Karpas-422 (cell line): ENCODE measurements at regions not wholly inside any gene's neighbourhood (a gene's known extent, or its start where the extent isn't known, plus 50 kb on each side); places are given as distances from the start of the nearest gene placed in this dataset.

ENCODE experiments used
- DNase-seq: peaks from one replicate; pipeline ENCODE4 v3.0.0-alpha.2; 2015
- H2AFZ ChIP-seq: fragments of 200-600 bp; sonication (generic); 2 replicates; pipeline ENCODE4 v1.6.1; 2014; ENCODE audit warnings: antibody characterized with exemption, low read length, mixed read lengths
- H3K27ac ChIP-seq: fragments of 200-600 bp; sonication (generic); 2 replicates; pipeline ENCODE4 v1.5.1; 2014; ENCODE audit warnings: mild to moderate bottlenecking, low read length, moderate library complexity
- H3K27me3 ChIP-seq: fragments of 200-600 bp; sonication (generic); 2 replicates; pipeline ENCODE4 v1.6.1; 2014; ENCODE audit warnings: low read length, mixed read lengths
- H3K36me3 ChIP-seq: fragments of 200-600 bp; sonication (generic); 2 replicates; pipeline ENCODE4 v1.6.1; 2014; ENCODE audit warnings: low read length, mixed read lengths; ENCODE audit not compliant: insufficient read depth
- H3K4me1 ChIP-seq: fragments of 200-600 bp; sonication (generic); 2 replicates; pipeline ENCODE4 v1.6.1; 2014; ENCODE audit warnings: mild to moderate bottlenecking, low read length, mixed read lengths
- H3K4me2 ChIP-seq: fragments of 200-600 bp; sonication (generic); 2 replicates; pipeline ENCODE4 v1.6.1; 2014; ENCODE audit warnings: low read length, low read depth, mild to moderate bottlenecking; ENCODE audit not compliant: poor library complexity, severe bottlenecking
- H3K4me3 ChIP-seq: fragments of 200-600 bp; sonication (generic); 2 replicates; pipeline ENCODE4 v1.5.1; 2014; ENCODE audit warnings: mild to moderate bottlenecking, antibody characterized with exemption, low read length, mixed read lengths
- H3K79me2 ChIP-seq: fragments of 200-600 bp; sonication (generic); 2 replicates; pipeline ENCODE4 v1.6.1; 2014; ENCODE audit warnings: mild to moderate bottlenecking, low read length, mixed read lengths
- H3K9ac ChIP-seq: fragments of 200-600 bp; sonication (generic); 2 replicates; pipeline ENCODE4 v1.6.0; 2014; ENCODE audit warnings: low read length
- H3K9me2 ChIP-seq: fragments of 200-600 bp; sonication (generic), shearing (Covaris generic); replicated peaks from 2 replicates; pipeline ENCODE4 v1.6.0; 2014; ENCODE audit warnings: mild to moderate bottlenecking, low read length, moderate library complexity; ENCODE audit not compliant: insufficient read depth
- H3K9me3 ChIP-seq: fragments of 300-700, 200-600 bp; sonication (generic); 2 replicates; pipeline ENCODE4 v1.6.1; 2014; ENCODE audit warnings: low read length, mixed read lengths
- H4K20me1 ChIP-seq: fragments of 200-600 bp; sonication (generic); 2 replicates; pipeline ENCODE4 v1.6.1; 2014; ENCODE audit warnings: mild to moderate bottlenecking, antibody characterized with exemption, low read length, low read depth; ENCODE audit not compliant: insufficient read depth

GRCh38 chr2:12091201-12091806 is 344.9 kb downstream of the LPIN1 start:
- Histone ChIP-seq H3K9me2 (no peaks in the 10 kb centered on the region), H3K27me3 (no peaks in the 10 kb centered on the region), H3K4me3 (no peak overlapping the region), H3K9me3 (no peaks in the 10 kb centered on the region), H3K27ac (peak overlapping the region; percentile 95), H3K79me2 (no peaks in the 10 kb centered on the region), H4K20me1 (no peaks in the 10 kb centered on the region), H3K4me2 (no peak overlapping the region), H3K36me3 (no peaks in the 10 kb centered on the region), H3K9ac (no peak overlapping the region), H2AFZ (no peak overlapping the region), H3K4me1 (peaks cover 89% of the 10 kb centered on the region)
- DNase-seq, result no peak

- H3K27me3 ChIP-seq, result no peaks in the 10 kb centered on the region
- H3K79me2 ChIP-seq, result no peaks in the 10 kb centered on the region
- 0 out of 2 replicates have a peak overlapping the region, but pooled peaks have one; percentile 25 for H2AFZ ChIP-seq
- no peak overlapping the region for H3K4me3 ChIP-seq
- no peak for DNase-seq
- H3K36me3 ChIP-seq, result no peaks in the 10 kb centered on the region
- H3K9me2 ChIP-seq, result no peaks in the 10 kb centered on the region
- H3K9ac ChIP-seq, result no peak overlapping the region
- peak overlapping the region; percentile 97 for H3K27ac ChIP-seq
- H3K9me3 ChIP-seq, result no peaks in the 10 kb centered on the region
- peaks cover 87% of the 10 kb centered on the region for H3K4me1 ChIP-seq
- no peak overlapping the region for H3K4me2 ChIP-seq
- H4K20me1 ChIP-seq, result no peaks in the 10 kb centered on the region
Measured at GRCh38 chr2:12094134-12094533, 347.7 kb downstream of the LPIN1 start.

GRCh38 chr2:12096051-12096787 is 349.8 kb downstream of the LPIN1 start:
- Histone ChIP-seq H4K20me1 (no peaks in the 10 kb centered on the region), H3K4me3 (peak overlapping the region; percentile 54), H3K9ac (peak overlapping the region; percentile 73), H3K9me3 (no peaks in the 10 kb centered on the region), H3K79me2 (no peaks in the 10 kb centered on the region), H3K4me1 (peaks cover 75% of the 10 kb centered on the region), H2AFZ (peak overlapping the region; percentile 5; the same call in 1 of the 2 replicates), H3K4me2 (peak overlapping the region; percentile 71), H3K36me3 (no peaks in the 10 kb centered on the region), H3K27ac (peak overlapping the region; percentile 97), H3K9me2 (no peaks in the 10 kb centered on the region), H3K27me3 (no peaks in the 10 kb centered on the region)
- peak; percentile 85 for DNase-seq

GRCh38 chr2:12096788-12097449 is 350.5 kb downstream of the LPIN1 start:
- Histone ChIP-seq H3K4me2 (peak overlapping the region; percentile 71), H2AFZ (peak overlapping the region; percentile 5; the same call in 1 of the 2 replicates), H3K27ac (peak overlapping the region; percentile 97), H4K20me1 (no peaks in the 10 kb centered on the region), H3K4me1 (peaks cover 68% of the 10 kb centered on the region), H3K79me2 (no peaks in the 10 kb centered on the region), H3K36me3 (no peaks in the 10 kb centered on the region), H3K9me2 (no peaks in the 10 kb centered on the region), H3K9me3 (no peaks in the 10 kb centered on the region), H3K9ac (peak overlapping the region; percentile 73), H3K4me3 (peak overlapping the region; percentile 54), H3K27me3 (no peaks in the 10 kb centered on the region)
- DNase-seq, result peak; percentile 78

GRCh38 chr2:12097859-12098258 is 351.4 kb downstream of the LPIN1 start:
- Histone ChIP-seq H3K79me2 (no peaks in the 10 kb centered on the region), H3K9me2 (no peaks in the 10 kb centered on the region), H4K20me1 (no peaks in the 10 kb centered on the region), H3K27me3 (no peaks in the 10 kb centered on the region), H3K9me3 (no peaks in the 10 kb centered on the region), H3K4me2 (peak overlapping the region; percentile 71), H3K4me3 (0 out of 2 replicates have a peak overlapping the region, but pooled peaks have one; percentile 54), H3K27ac (peak overlapping the region; percentile 97), H3K36me3 (no peaks in the 10 kb centered on the region), H3K4me1 (peaks cover 67% of the 10 kb centered on the region), H3K9ac (peak overlapping the region; percentile 73), H2AFZ (peak overlapping the region; percentile 59; the same call in 1 of the 2 replicates)
- peak; percentile 81 for DNase-seq

GRCh38 chr2:12099374-12099773 is 352.9 kb downstream of the LPIN1 start:
- no peaks in the 10 kb centered on the region for H4K20me1 ChIP-seq
- H3K9me2 ChIP-seq, result no peaks in the 10 kb centered on the region
- H3K9me3 ChIP-seq, result no peaks in the 10 kb centered on the region
- H3K27ac ChIP-seq, result peak overlapping the region; percentile 30
- peak; percentile 43 for DNase-seq
- H3K36me3 ChIP-seq, result no peaks in the 10 kb centered on the region
- H3K4me1 ChIP-seq, result peaks cover 54% of the 10 kb centered on the region
- H2AFZ ChIP-seq, result peak overlapping the region; percentile 64; the same call in 1 of the 2 replicates
- H3K4me3 ChIP-seq, result no peak overlapping the region
- no peaks in the 10 kb centered on the region for H3K79me2 ChIP-seq
- H3K4me2 ChIP-seq, result peak overlapping the region; percentile 5
- H3K9ac ChIP-seq, result no peak overlapping the region
- no peaks in the 10 kb centered on the region for H3K27me3 ChIP-seq

GRCh38 chr2:12102679-12103078 is 356.2 kb downstream of the LPIN1 start:
- Histone ChIP-seq H3K27me3 (no peaks in the 10 kb centered on the region), H4K20me1 (no peaks in the 10 kb centered on the region), H3K4me3 (no peak overlapping the region), H3K9ac (no peak overlapping the region), H2AFZ (no peak overlapping the region), H3K4me2 (no peak overlapping the region), H3K79me2 (no peaks in the 10 kb centered on the region), H3K36me3 (no peaks in the 10 kb centered on the region), H3K9me3 (no peaks in the 10 kb centered on the region), H3K27ac (no peak overlapping the region), H3K4me1 (peaks cover 36% of the 10 kb centered on the region), H3K9me2 (no peaks in the 10 kb centered on the region)
- DNase-seq, result no peak

GRCh38 chr2:12105180-12105579 is 358.7 kb downstream of the LPIN1 start:
- Histone ChIP-seq H3K79me2 (no peaks in the 10 kb centered on the region), H3K9me3 (no peaks in the 10 kb centered on the region), H3K27ac (no peak overlapping the region), H2AFZ (no peak overlapping the region), H3K27me3 (no peaks in the 10 kb centered on the region), H4K20me1 (no peaks in the 10 kb centered on the region), H3K4me3 (no peak overlapping the region), H3K9ac (no peak overlapping the region), H3K4me2 (no peak overlapping the region), H3K4me1 (peaks cover 33% of the 10 kb centered on the region), H3K36me3 (no peaks in the 10 kb centered on the region), H3K9me2 (no peaks in the 10 kb centered on the region)
- no peak for DNase-seq
